ENCODE measurements at regions not wholly inside any gene's neighbourhood (a gene's known extent, or its start where the extent isn't known, plus 50 kb on each side); places are given as distances from the start of the nearest gene placed in this dataset.

GRCh38 chr11:31932879-31933278 is 121.8 kb upstream of the PAX6 start:
- Histone ChIP-seq H3K36me3 (ENCODE audit: insufficient read depth, low read length) (no peaks in the 10 kb centered on the region), H3K9me3 (ENCODE audit: low read length) (no peaks in the 10 kb centered on the region), H2AFZ (ENCODE audit: low read length) (no peak overlapping the region), H3K79me2 (ENCODE audit: insufficient read depth, low read length) (no peaks in the 10 kb centered on the region), H3K4me1 (ENCODE audit: insufficient read depth, low read length, severe bottlenecking) (no peaks in the 10 kb centered on the region), H3K9me2 (ENCODE audit: low read depth, low read length) (no peaks in the 10 kb centered on the region), H3K9ac (ENCODE audit: low read length) (no peak overlapping the region), H3K4me3 (ENCODE audit: low read depth, low read length, poor library complexity, severe bottlenecking) (no peak overlapping the region), H3F3A (ENCODE audit: insufficient read depth, low read length) (no peaks in the 10 kb centered on the region), H3K27ac (ENCODE audit: low read depth, low read length, poor library complexity, severe bottlenecking) (no peak overlapping the region), H4K20me1 (ENCODE audit: insufficient read depth, low read length) (no peaks in the 10 kb centered on the region), H3K27me3 (ENCODE audit: insufficient read depth, low read length) (no peaks in the 10 kb centered on the region), H3K4me2 (ENCODE audit: low read length) (no peak overlapping the region)
- TF ChIP-seq CTCF (IDR thresholded peaks at IDR 0.05; ENCODE audit: low read length) (no peak), EZH2 (IDR thresholded peaks at IDR 0.05; ENCODE audit: borderline replicate concordance, low read length) (no peak)

- H3K4me2 ChIP-seq (ENCODE audit: low read length): no peak overlapping the region
- H3K9me3 ChIP-seq (ENCODE audit: low read length): no peaks in the 10 kb centered on the region
- no peak overlapping the region for H2AFZ ChIP-seq (ENCODE audit: low read length)
- no peaks in the 10 kb centered on the region for H4K20me1 ChIP-seq (ENCODE audit: insufficient read depth, low read length)
- H3K9ac ChIP-seq (ENCODE audit: low read length): no peak overlapping the region
- H3K4me1 ChIP-seq (ENCODE audit: insufficient read depth, low read length, severe bottlenecking): no peaks in the 10 kb centered on the region
- no peaks in the 10 kb centered on the region for H3K27me3 ChIP-seq (ENCODE audit: insufficient read depth, low read length)
- TF ChIP-seq CTCF (IDR thresholded peaks at IDR 0.05; ENCODE audit: low read length): no peak
- no peak for TF ChIP-seq EZH2 (IDR thresholded peaks at IDR 0.05; ENCODE audit: borderline replicate concordance, low read length)
- H3K9me2 ChIP-seq (ENCODE audit: low read depth, low read length): no peaks in the 10 kb centered on the region
- no peaks in the 10 kb centered on the region for H3F3A ChIP-seq (ENCODE audit: insufficient read depth, low read length)
- H3K36me3 ChIP-seq (ENCODE audit: insufficient read depth, low read length): no peaks in the 10 kb centered on the region
- H3K4me3 ChIP-seq (ENCODE audit: low read depth, low read length, poor library complexity, severe bottlenecking): no peak overlapping the region
- no peak overlapping the region for H3K27ac ChIP-seq (ENCODE audit: low read depth, low read length, poor library complexity, severe bottlenecking)
- H3K79me2 ChIP-seq (ENCODE audit: insufficient read depth, low read length): no peaks in the 10 kb centered on the region
These were observed 116.9 kb upstream of the PAX6 start for GRCh38 chr11:31927982-31928381.

- Histone ChIP-seq H3K79me2 (ENCODE audit: insufficient read depth, low read length) (no peaks in the 10 kb centered on the region), H3K4me3 (ENCODE audit: low read depth, low read length, poor library complexity, severe bottlenecking) (no peak overlapping the region), H3K9me2 (ENCODE audit: low read depth, low read length) (no peaks in the 10 kb centered on the region), H3K36me3 (ENCODE audit: insufficient read depth, low read length) (no peaks in the 10 kb centered on the region), H3K9me3 (ENCODE audit: low read length) (no peaks in the 10 kb centered on the region), H3K27me3 (ENCODE audit: insufficient read depth, low read length) (no peaks in the 10 kb centered on the region), H3K4me1 (ENCODE audit: insufficient read depth, low read length, severe bottlenecking) (no peaks in the 10 kb centered on the region), H4K20me1 (ENCODE audit: insufficient read depth, low read length) (no peaks in the 10 kb centered on the region), H3K4me2 (ENCODE audit: low read length) (no peak overlapping the region), H3K27ac (ENCODE audit: low read depth, low read length, poor library complexity, severe bottlenecking) (no peak overlapping the region), H3K9ac (ENCODE audit: low read length) (no peak overlapping the region), H3F3A (ENCODE audit: insufficient read depth, low read length) (no peaks in the 10 kb centered on the region), H2AFZ (ENCODE audit: low read length) (no peak overlapping the region)
- TF ChIP-seq EZH2 (IDR thresholded peaks at IDR 0.05; ENCODE audit: borderline replicate concordance, low read length) (no peak), CTCF (IDR thresholded peaks at IDR 0.05; ENCODE audit: low read length) (no peak)
These were observed 115.8 kb upstream of the PAX6 start for GRCh38 chr11:31926816-31927528.

All from OCI-LY1 (cell line).